Smooth muscle cell (in vitro differentiated cells): ENCODE measurements at regions not wholly inside any gene's neighbourhood (a gene's known extent, or its start where the extent isn't known, plus 50 kb on each side); places are given as distances from the start of the nearest gene placed in this dataset.

Experiments
- DNase-seq: peaks from one replicate; lab custom pipeline; 2025; ENCODE audit not compliant: unreplicated experiment; lab: John Stamatoyannopoulos, UW
- H2AFZ ChIP-seq: fragments of 200-600 bp; sonication (generic); 2 replicates; pipeline ENCODE4 v1.6.0; 2016; ENCODE audit warnings: antibody characterized with exemption, low read depth, mild to moderate bottlenecking
- H3F3A ChIP-seq: fragments of 200-600 bp; sonication (generic); 2 replicates; pipeline ENCODE4 v1.6.0; 2017; ENCODE audit warnings: antibody characterized with exemption, low read depth
- H3K27ac ChIP-seq: fragments of 200-600 bp; sonication (generic); 2 replicates; pipeline ENCODE4 v1.5.1; 2016; ENCODE audit warnings: low read depth, mild to moderate bottlenecking
- H3K27me3 ChIP-seq: fragments of 200-600 bp; sonication (generic); 2 replicates; pipeline ENCODE4 v1.6.1; 2016; ENCODE audit warnings: low read depth, mild to moderate bottlenecking
- H3K36me3 ChIP-seq: fragments of 200-600 bp; sonication (generic); 2 replicates; pipeline ENCODE4 v1.5.1; 2016; ENCODE audit warnings: low read depth
- H3K4me1 ChIP-seq: fragments of 200-600 bp; sonication (generic); 2 replicates; pipeline ENCODE4 v1.5.1; 2016; ENCODE audit warnings: low read depth
- H3K4me2 ChIP-seq: fragments of 200-600 bp; sonication (generic); 2 replicates; pipeline ENCODE4 v1.6.0; 2016; ENCODE audit warnings: mild to moderate bottlenecking
- H3K4me3 ChIP-seq: fragments of 200-600 bp; sonication (generic); 2 replicates; pipeline ENCODE4 v1.5.1; 2016; ENCODE audit warnings: mild to moderate bottlenecking
- H3K79me2 ChIP-seq: fragments of 200-600 bp; sonication (generic); 2 replicates; pipeline ENCODE4 v1.6.0; 2016; ENCODE audit warnings: low read depth, mild to moderate bottlenecking
- H3K9ac ChIP-seq: fragments of 200-600 bp; sonication (generic); 2 replicates; pipeline ENCODE4 v1.6.0; 2016; ENCODE audit warnings: low read depth
- H3K9me3 ChIP-seq: fragments of 200-600 bp; sonication (generic); replicated peaks from 2 replicates; pipeline ENCODE4 v1.5.1; 2016; ENCODE audit warnings: low read depth
- H4K20me1 ChIP-seq: fragments of 200-600 bp; sonication (generic); 2 replicates; pipeline ENCODE4 v1.6.0; 2016; ENCODE audit warnings: low read depth
- CTCF ChIP-seq: fragments of 200-600 bp; sonication (generic); IDR thresholded peaks from 2 replicates; pipeline ENCODE4 v1.5.1; 2017; ENCODE audit warnings: borderline replicate concordance, mild to moderate bottlenecking, antibody characterized with exemption; ENCODE audit not compliant: insufficient read depth, poor library complexity, severe bottlenecking
- WGBS: methylation state at CpG from one replicate; pipeline ENCODE4 v1.1.7; 2016; ENCODE audit warnings: low lambda C conversion rate; 5-methylcytosine and 5-hydroxymethylcytosine counted together

DNA sequence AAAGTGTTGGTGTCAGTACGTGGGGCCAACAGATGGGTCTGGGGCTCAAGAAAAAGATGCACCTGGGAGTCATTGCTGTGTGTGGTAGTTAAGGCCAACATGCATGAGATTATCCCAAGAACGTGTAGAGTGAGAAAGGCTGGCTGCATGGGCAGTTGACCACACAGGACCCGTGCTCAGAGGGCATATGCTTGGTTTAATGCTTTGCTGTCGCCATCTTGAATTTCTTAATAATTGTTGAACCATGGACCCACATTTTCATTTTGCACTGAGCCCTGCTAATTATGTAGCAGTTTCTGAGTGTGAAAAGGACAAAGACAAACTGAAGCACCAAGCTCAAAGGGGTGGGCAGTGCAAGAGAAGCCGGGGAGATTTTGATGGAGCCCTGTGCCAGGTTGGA, 148.1 kb downstream of the CYP26B1 start:
- no peak for TF ChIP-seq CTCF
- 95% methylated on average over 5 of the region's 5 CpGs for WGBS
- no peak overlapping the region for H3K27ac ChIP-seq

GRCh38 chr2:71997843-71998242, 149.8 kb downstream of the CYP26B1 start:
- Histone ChIP-seq H3K4me3 (no peak overlapping the region), H3K9me3 (no peaks in the 10 kb centered on the region), H3F3A (peaks cover 6% of the 10 kb centered on the region), H3K4me1 (no peaks in the 10 kb centered on the region), H2AFZ (no peak overlapping the region), H3K36me3 (no peaks in the 10 kb centered on the region), H3K9ac (no peak overlapping the region), H3K27ac (no peak overlapping the region), H4K20me1 (no peaks in the 10 kb centered on the region), H3K4me2 (no peak overlapping the region), H3K79me2 (no peaks in the 10 kb centered on the region), H3K27me3 (no peaks in the 10 kb centered on the region)
- TF ChIP-seq CTCF, result no peak
- no peak for DNase-seq

More for the DNA sequence above, 148.1 kb downstream of the CYP26B1 start:
- no peak overlapping the region for H2AFZ ChIP-seq
- H3K4me3 ChIP-seq, result no peak overlapping the region
- no peaks in the 10 kb centered on the region for H3K79me2 ChIP-seq
- no peaks in the 10 kb centered on the region for H3K9me3 ChIP-seq
- H3K27me3 ChIP-seq, result no peaks in the 10 kb centered on the region
- H3K4me1 ChIP-seq, result no peaks in the 10 kb centered on the region
- H4K20me1 ChIP-seq, result no peaks in the 10 kb centered on the region
- H3K4me2 ChIP-seq, result no peak overlapping the region
- H3K36me3 ChIP-seq, result no peaks in the 10 kb centered on the region
- H3K9ac ChIP-seq, result no peak overlapping the region
- no peak for DNase-seq
- H3F3A ChIP-seq, result peaks cover 6% of the 10 kb centered on the region

DNA sequence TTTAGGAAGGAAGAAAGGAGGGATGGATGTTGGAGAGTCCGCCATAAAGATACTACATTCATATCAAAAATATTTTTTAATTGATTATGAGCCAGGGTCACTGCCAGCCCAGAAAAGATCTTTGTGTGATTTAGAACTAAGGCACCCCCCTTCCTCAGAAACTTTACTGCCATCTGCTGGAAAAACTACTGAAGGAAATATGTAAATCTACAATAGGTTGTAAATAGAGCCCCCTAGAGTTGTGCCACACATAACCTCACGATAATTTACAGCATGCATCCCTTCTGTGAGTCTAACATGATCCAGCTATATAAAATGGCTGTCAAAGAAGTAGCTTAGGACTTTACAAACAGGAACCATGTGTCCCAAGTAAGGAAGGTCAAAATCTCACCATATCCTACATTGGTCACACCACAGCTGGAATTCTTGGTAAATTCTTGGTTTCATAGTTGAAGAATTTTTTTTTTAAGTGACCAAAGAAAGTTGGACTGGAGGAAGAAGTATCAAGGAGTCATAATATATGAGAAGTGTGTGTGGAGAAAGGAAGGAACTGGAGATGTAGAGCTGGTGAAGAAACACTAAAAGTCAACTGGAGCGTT, 152.5 kb downstream of the CYP26B1 start:
- Histone ChIP-seq H3K27me3 (no peaks in the 10 kb centered on the region), H3F3A (no peaks in the 10 kb centered on the region), H4K20me1 (no peaks in the 10 kb centered on the region), H3K4me1 (no peaks in the 10 kb centered on the region), H3K4me2 (no peak overlapping the region), H3K9me3 (no peaks in the 10 kb centered on the region), H2AFZ (no peak overlapping the region), H3K36me3 (no peaks in the 10 kb centered on the region), H3K9ac (no peak overlapping the region), H3K4me3 (no peak overlapping the region), H3K27ac (no peak overlapping the region), H3K79me2 (no peaks in the 10 kb centered on the region)
- WGBS, result 76% methylated on average over 3 of the region's 3 CpGs
- TF ChIP-seq CTCF, result peak; percentile 22
- DNase-seq, result no peak

GRCh38 chr2:71992036-71992435, 155.6 kb downstream of the CYP26B1 start:
- Histone ChIP-seq H3F3A (no peaks in the 10 kb centered on the region), H3K4me1 (no peaks in the 10 kb centered on the region), H2AFZ (no peak overlapping the region), H3K9me3 (no peaks in the 10 kb centered on the region), H3K4me3 (no peak overlapping the region), H3K9ac (no peak overlapping the region), H3K27me3 (no peaks in the 10 kb centered on the region), H3K27ac (no peak overlapping the region), H3K79me2 (no peaks in the 10 kb centered on the region), H3K4me2 (no peak overlapping the region), H4K20me1 (no peaks in the 10 kb centered on the region), H3K36me3 (no peaks in the 10 kb centered on the region)
- WGBS, result 77% methylated on average over 2 of the region's 2 CpGs
- no peak for DNase-seq
- no peak for TF ChIP-seq CTCF
